ENCODE measurements at regions not wholly inside any gene's neighbourhood (a gene's known extent, or its start where the extent isn't known, plus 50 kb on each side); places are given as distances from the start of the nearest gene placed in this dataset.

- H3K4me1 ChIP-seq (ENCODE audit: low read depth, poor library complexity, severe bottlenecking), result no peaks in the 10 kb centered on the region
- no peak overlapping the region for H3K27ac ChIP-seq
- H3K4me2 ChIP-seq, result no peak overlapping the region
- H3K9ac ChIP-seq, result no peak overlapping the region
- no peak for TF ChIP-seq CTCF (conservative IDR thresholded peaks at IDR 0.05; ENCODE audit: low read depth, low read length)
- no peaks in the 10 kb centered on the region for H3K36me3 ChIP-seq (ENCODE audit: insufficient read depth)
- no peaks in the 10 kb centered on the region for H3K79me2 ChIP-seq (ENCODE audit: insufficient read depth, low read depth)
- H3K4me3 ChIP-seq (IDR thresholded peaks at IDR 0.05; ENCODE audit: insufficient read depth, low read depth, low read length), result no peak overlapping the region
- no peaks in the 10 kb centered on the region for H4K20me1 ChIP-seq (ENCODE audit: insufficient read depth)
- no peaks in the 10 kb centered on the region for H3K27me3 ChIP-seq (ENCODE audit: insufficient read depth, low read depth)
- no peak overlapping the region for H2AFZ ChIP-seq (ENCODE audit: low read depth)
Observed at GRCh38 chr5:2888520-2889060, 137.1 kb upstream of the IRX2 start.

- Histone ChIP-seq H3K27me3 (ENCODE audit: insufficient read depth, low read depth) (no peaks in the 10 kb centered on the region), H3K27ac (no peak overlapping the region), H3K9ac (no peak overlapping the region), H3K4me2 (no peak overlapping the region), H3K36me3 (ENCODE audit: insufficient read depth) (no peaks in the 10 kb centered on the region), H3K79me2 (ENCODE audit: insufficient read depth, low read depth) (no peaks in the 10 kb centered on the region), H2AFZ (ENCODE audit: low read depth) (no peak overlapping the region), H3K4me3 (IDR thresholded peaks at IDR 0.05; ENCODE audit: insufficient read depth, low read depth, low read length) (no peak overlapping the region), H3K4me1 (ENCODE audit: low read depth, poor library complexity, severe bottlenecking) (no peaks in the 10 kb centered on the region), H4K20me1 (ENCODE audit: insufficient read depth) (no peaks in the 10 kb centered on the region)
- no peak for TF ChIP-seq CTCF (conservative IDR thresholded peaks at IDR 0.05; ENCODE audit: low read depth, low read length)
Observed at GRCh38 chr5:2887481-2888348, 136.2 kb upstream of the IRX2 start.

- TF ChIP-seq CTCF (conservative IDR thresholded peaks at IDR 0.05; ENCODE audit: low read depth, low read length), result no peak
- Histone ChIP-seq H3K27ac (no peak overlapping the region), H2AFZ (ENCODE audit: low read depth) (no peak overlapping the region), H4K20me1 (ENCODE audit: insufficient read depth) (no peaks in the 10 kb centered on the region), H3K36me3 (ENCODE audit: insufficient read depth) (no peaks in the 10 kb centered on the region), H3K79me2 (ENCODE audit: insufficient read depth, low read depth) (no peaks in the 10 kb centered on the region), H3K4me1 (ENCODE audit: low read depth, poor library complexity, severe bottlenecking) (no peaks in the 10 kb centered on the region), H3K27me3 (ENCODE audit: insufficient read depth, low read depth) (no peaks in the 10 kb centered on the region), H3K9ac (no peak overlapping the region), H3K4me2 (no peak overlapping the region), H3K4me3 (IDR thresholded peaks at IDR 0.05; ENCODE audit: insufficient read depth, low read depth, low read length) (no peak overlapping the region)
Observed at GRCh38 chr5:2886531-2886930, 135.1 kb upstream of the IRX2 start.

GRCh38 chr5:2883771-2884170 is 132.3 kb upstream of the IRX2 start:
- Histone ChIP-seq H3K4me2 (no peak overlapping the region), H3K79me2 (ENCODE audit: insufficient read depth, low read depth) (no peaks in the 10 kb centered on the region), H3K36me3 (ENCODE audit: insufficient read depth) (no peaks in the 10 kb centered on the region), H3K27me3 (ENCODE audit: insufficient read depth, low read depth) (no peaks in the 10 kb centered on the region), H2AFZ (ENCODE audit: low read depth) (no peak overlapping the region), H3K27ac (no peak overlapping the region), H3K4me3 (IDR thresholded peaks at IDR 0.05; ENCODE audit: insufficient read depth, low read depth, low read length) (no peak overlapping the region), H3K9ac (no peak overlapping the region), H3K4me1 (ENCODE audit: low read depth, poor library complexity, severe bottlenecking) (no peaks in the 10 kb centered on the region), H4K20me1 (ENCODE audit: insufficient read depth) (no peaks in the 10 kb centered on the region)
- no peak for TF ChIP-seq CTCF (conservative IDR thresholded peaks at IDR 0.05; ENCODE audit: low read depth, low read length)

Data from KMS-11 (cell line).